ENCODE measurements at regions not wholly inside any gene's neighbourhood (a gene's known extent, or its start where the extent isn't known, plus 50 kb on each side); places are given as distances from the start of the nearest gene placed in this dataset.

GRCh38 chr4:82149750-82150149, 224.0 kb downstream of the HNRNPD start:
- intact Hi-C loops (cut with DNase I; ENCODE audit: low total_unique reads), result no loop called here
- Histone ChIP-seq H3K27ac (no peak overlapping the region), H3K4me1 (no peaks in the 10 kb centered on the region), H3K36me3 (no peaks in the 10 kb centered on the region), H3K9me3 (peaks cover 0 to 19% (median 14%) of the 10 kb centered on the region in 8 donors), H3K4me3 (no peak overlapping the region), H3K27me3 (replicated peaks in 1 of 7) (no peaks in the 10 kb centered on the region)
- TF ChIP-seq CTCF (IDR thresholded peaks at IDR 0.05 in 8 of 11, conservative IDR thresholded peaks at IDR 0.05 in 3 of 11) (no peak), POLR2AphosphoS5 (IDR thresholded peaks at IDR 0.05) (no peak)
- DNase-seq, result no peak

GRCh38 chr4:82145850-82146249, 227.9 kb downstream of the HNRNPD start:
- H3K4me3 ChIP-seq, result no peak overlapping the region
- no peaks in the 10 kb centered on the region for H3K36me3 ChIP-seq
- no peak for DNase-seq
- TF ChIP-seq POLR2AphosphoS5 (IDR thresholded peaks at IDR 0.05) (no peak), POLR2A (IDR thresholded peaks at IDR 0.05) (no peak), CTCF (IDR thresholded peaks at IDR 0.05 in 8 of 11, conservative IDR thresholded peaks at IDR 0.05 in 3 of 11) (no peak)
- H3K27ac ChIP-seq, result no peak overlapping the region
- H3K9me3 ChIP-seq, result no peaks in the 10 kb centered on the region
- intact Hi-C loops (cut with DNase I; ENCODE audit: low total_unique reads), result no loop called here
- no peaks in the 10 kb centered on the region for H3K4me1 ChIP-seq
- WGBS, 5 donors, result 66 to 86% (median 75%) methylated on average over 3 of the region's 3 CpGs
- H3K27me3 ChIP-seq (replicated peaks in 1 of 7), result no peaks in the 10 kb centered on the region

- TF ChIP-seq POLR2AphosphoS5 (IDR thresholded peaks at IDR 0.05) (no peak), CTCF (IDR thresholded peaks at IDR 0.05 in 8 of 11, conservative IDR thresholded peaks at IDR 0.05 in 3 of 11) (no peak), POLR2A (IDR thresholded peaks at IDR 0.05) (no peak)
- Histone ChIP-seq H3K27me3 (replicated peaks in 1 of 7) (no peaks in the 10 kb centered on the region), H3K9me3 (no peaks in the 10 kb centered on the region), H3K36me3 (no peaks in the 10 kb centered on the region), H3K27ac (no peak overlapping the region), H3K4me1 (peaks cover 0 to 13% (median 2%) of the 10 kb centered on the region in 6 donors), H3K4me3 (no peak overlapping the region)
- 80 to 94% (median 90%) methylated on average over 1 to 2 of the region's 2 CpGs for WGBS, 5 donors
- DNase-seq, result no peak
- intact Hi-C loops (cut with DNase I; ENCODE audit: low total_unique reads), result no loop called here
These were observed 233.4 kb downstream of the HNRNPD start for GRCh38 chr4:82140422-82140821.

- no peaks in the 10 kb centered on the region for H3K36me3 ChIP-seq
- intact Hi-C loops (cut with DNase I; ENCODE audit: low total_unique reads), result no loop called here
- peaks cover 0 to 13% (median 2%) of the 10 kb centered on the region in 6 donors for H3K4me1 ChIP-seq
- DNase-seq, result no peak
- TF ChIP-seq POLR2A (IDR thresholded peaks at IDR 0.05), result no peak
- TF ChIP-seq CTCF (IDR thresholded peaks at IDR 0.05 in 8 of 11, conservative IDR thresholded peaks at IDR 0.05 in 3 of 11), result no peak
- TF ChIP-seq POLR2AphosphoS5 (IDR thresholded peaks at IDR 0.05), result no peak
- H3K4me3 ChIP-seq, result no peak overlapping the region
- H3K27ac ChIP-seq, result no peak overlapping the region
- no peaks in the 10 kb centered on the region for H3K9me3 ChIP-seq
- no peaks in the 10 kb centered on the region for H3K27me3 ChIP-seq (replicated peaks in 1 of 7)
- WGBS, 5 donors, result 78 to 94% (median 90%) methylated on average over 3 of the region's 3 CpGs
These were observed 234.5 kb downstream of the HNRNPD start for GRCh38 chr4:82139287-82139686.

All from spleen (tissue), 11 donors.